Ramos (cell line): ENCODE measurements at regions not wholly inside any gene's neighbourhood (a gene's known extent, or its start where the extent isn't known, plus 50 kb on each side); places are given as distances from the start of the nearest gene placed in this dataset.

Experiments
- in situ Hi-C: fragments of 300-500 bp; cut with MboI; formaldehyde crosslinking; loops from one replicate; pipeline ENCODE4 v1.14.3; 2022; ENCODE audit warnings: low sequenced_read_pairs; ENCODE audit not compliant: unreplicated experiment

DNA sequence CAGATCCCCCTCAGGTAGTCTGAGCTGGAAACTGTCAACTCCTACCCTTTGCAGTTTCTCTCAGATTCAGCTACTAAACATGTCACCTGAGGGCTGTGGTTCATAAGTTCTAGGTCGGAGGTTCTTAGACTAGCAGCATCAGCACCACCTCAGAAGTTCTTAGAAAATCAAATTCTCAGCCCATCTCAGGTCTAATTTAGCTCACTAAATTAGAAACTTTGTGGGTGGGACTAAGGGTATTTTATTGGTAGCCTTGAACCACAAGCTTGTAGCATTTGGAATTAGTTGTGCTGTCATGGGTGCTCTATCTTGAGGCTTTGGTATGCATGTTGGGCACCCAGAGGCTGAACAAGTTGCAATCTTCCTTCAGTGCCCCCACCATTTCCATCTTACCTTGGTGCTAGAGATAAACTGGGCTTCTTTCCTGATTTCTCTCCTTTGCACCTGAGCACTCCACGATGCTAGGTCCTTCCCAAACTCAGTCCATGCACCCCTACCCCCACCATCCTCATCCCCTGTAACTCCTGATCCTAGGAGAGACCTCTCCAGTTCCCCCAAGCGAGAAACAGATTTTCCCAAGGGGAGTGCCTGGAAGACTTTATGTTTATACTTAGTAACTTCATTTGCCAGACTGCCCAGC is 54.2 kb downstream of the S1PR1 start:
- in situ Hi-C loops: no loop called here

DNA sequence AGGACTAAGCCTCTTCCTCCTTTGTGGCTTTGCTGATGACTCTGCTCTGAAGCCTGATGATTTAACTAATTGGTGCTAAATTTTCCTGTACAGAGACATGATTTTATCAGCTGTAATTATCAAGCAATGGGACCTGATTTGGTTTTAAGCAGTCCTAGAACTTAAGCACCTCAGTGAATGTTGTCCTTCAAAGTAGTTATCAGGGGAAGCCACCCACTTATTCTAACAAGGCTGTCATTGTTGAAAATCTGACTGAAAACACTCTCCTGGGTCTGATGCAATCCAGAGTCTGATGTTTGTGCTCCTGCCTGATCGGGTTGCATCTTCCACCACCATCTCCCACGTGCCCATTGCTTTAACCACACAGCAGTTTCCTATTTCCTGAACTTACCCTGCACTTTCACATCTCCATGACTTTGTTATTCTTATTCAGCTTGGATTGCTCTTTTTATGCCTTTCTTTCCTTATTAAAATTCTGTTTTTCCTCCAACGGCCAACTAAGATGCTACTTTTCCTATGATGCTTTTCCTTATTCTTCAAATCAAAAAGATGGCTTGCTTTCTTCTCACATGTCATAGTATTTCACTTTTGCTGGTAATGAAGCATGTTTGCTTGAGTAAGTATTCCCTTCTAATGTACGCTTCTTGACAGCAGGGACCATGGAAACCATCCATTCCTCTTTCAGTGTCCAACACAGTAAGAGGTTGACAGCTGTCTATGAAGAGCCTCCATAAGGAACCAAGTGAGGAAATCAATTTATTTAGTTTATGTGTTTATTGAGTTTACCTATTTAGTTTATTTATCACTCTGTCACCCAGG is 55.0 kb downstream of the S1PR1 start:
- in situ Hi-C loops: no loop called here

DNA sequence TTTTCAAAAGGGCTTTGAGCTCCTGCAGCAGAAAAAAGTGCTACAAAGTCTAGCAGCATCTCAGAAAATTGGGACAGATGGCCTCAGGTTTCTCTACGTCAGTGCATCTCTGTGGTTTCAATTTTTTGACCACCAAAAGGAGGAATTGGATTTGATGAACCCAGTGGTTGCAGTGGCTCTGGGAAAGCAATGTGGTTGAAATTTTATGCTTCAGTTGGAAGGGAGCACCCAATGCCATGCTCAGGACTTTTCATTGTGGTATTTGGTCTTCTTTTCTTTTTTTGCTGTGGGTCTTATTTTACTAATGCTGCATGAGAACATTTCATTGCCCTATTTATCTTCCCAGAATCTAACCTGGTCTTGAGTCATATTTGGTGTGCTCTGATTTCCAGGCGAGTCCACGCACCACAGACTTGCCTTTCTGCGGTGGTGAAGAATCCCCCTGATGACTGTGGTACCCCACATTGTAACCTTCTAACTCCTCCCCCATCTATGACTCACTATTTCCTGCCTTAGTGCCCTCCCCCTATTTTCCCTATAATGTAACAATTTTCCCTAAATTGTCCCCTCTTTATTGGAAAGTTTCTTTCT is 56.7 kb downstream of the S1PR1 start:
- in situ Hi-C loops: no loop called here

DNA sequence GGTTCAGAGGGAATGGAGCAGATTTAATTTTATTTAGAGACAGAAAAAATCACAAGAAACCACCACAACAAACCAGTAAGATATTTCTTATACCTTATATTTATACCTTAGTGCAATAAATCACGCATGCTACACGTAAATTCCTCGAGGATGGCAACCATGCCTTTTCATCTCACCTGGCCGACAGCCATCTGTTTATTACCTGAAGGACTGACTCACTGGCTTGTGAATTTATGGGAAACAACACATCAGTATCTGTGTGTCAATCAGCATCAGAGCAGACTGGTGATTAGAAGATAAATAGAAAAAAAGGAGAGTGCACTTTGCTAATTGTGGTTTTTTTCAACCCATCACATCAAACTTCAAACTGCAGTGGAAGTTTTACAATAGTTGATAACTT is 58.4 kb downstream of the S1PR1 start:
- in situ Hi-C loops: no loop called here

DNA sequence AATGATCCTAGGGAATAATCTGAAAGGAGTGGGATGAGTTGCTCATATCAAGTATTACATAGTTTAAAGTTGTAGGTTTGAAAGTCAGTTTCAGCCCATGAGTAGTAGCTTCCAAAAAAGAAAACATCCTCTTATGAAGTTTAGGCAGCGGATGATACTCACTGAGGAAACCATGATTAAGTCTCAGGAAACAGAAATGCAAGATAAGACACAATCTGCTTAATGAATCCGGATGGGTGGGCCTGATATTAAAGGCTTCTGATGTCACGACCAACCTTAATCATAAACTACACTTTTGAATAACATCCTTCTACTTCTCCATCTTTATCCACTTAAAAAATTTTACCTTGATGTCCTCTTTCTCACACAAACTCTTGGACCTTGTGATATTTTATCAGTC is 61.8 kb downstream of the S1PR1 start:
- in situ Hi-C loops: no loop called here

DNA sequence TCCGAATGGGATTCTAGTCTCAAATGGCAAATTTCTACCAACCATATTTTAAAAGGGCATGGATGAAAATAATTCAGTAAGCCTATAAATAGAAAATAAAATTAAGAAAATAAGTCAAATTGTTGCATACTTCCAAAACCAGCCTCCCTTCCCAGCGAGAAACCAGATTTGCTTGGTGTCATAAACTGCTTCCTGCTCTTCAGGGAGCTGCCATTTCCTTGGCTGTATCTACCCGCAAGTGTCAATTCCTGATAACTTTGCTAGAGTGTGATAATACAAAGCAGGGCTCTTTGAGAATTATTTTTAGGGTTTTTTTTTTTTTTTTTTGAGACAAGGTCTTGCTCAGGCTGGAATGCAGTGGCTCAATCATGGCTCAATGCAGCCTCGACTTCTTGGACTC is 62.3 kb downstream of the S1PR1 start:
- in situ Hi-C loops: no loop called here

DNA sequence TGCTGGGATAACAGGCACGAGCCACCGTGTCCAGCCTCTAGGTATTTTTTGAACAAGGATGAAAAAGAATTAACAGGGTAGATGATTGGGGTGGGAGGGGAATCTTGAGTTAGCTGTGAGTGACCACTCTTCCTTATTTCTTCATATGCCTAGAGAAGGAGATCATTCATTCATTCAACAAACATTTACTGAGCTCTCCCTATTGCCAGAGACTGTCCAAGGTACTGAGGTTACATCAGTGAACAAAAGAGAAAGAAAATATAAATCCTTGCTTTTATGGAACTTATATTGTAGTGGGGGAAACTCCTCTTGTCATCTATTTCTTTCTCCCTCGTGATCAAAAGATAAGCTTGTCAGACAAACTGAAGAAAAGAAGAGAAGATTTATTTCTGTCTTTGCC is 62.9 kb downstream of the S1PR1 start:
- in situ Hi-C loops: no loop called here

DNA sequence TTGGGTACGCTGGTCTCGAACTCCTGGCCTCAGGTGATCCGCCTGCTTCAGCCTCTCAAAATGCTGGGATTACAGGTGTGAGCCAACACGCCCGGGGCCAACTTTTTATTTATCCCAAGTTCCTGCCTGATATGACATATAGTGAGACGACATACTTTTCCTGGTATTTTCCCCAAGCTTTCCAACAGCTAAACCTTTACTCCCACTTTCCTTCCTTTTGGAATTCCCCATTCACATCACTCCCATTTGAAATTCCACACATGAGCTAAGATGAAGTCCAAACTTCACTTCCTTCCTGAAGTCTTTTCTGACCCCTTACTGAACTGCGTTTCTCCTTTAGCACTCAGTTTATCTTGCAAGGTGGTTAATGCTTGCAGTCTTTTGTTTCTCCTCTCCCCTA is 64.1 kb downstream of the S1PR1 start:
- in situ Hi-C loops: no loop called here

DNA sequence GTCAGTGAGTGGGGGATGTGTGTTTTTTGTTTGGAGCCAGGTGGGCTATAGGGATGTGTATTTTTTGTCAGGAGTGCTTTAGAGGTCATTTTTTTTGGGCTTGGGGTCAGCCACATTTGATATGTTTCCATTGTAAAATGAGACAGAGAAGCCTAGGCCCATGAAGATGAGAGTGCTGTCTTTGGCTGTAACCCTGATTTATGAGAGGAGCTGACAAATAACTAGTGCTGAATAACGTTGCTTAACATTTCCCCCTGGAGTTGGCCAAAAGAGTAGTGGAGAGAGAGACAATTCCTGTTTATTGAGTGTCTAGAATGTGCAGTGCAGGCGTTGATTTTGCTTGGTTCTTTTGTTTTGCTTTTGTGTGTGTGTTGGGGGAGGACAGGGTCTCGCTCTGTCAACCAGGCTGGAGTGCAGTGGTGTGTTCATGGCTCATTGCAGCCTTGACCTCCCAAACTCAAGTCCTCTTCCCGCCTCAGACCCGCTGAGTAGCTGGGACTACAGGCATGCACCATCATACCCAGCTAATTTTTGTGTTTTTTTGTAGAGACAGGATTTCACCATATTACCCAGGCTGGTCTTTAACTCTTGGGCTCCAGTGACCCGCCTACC is 64.7 kb downstream of the S1PR1 start:
- in situ Hi-C loops: no loop called here

DNA sequence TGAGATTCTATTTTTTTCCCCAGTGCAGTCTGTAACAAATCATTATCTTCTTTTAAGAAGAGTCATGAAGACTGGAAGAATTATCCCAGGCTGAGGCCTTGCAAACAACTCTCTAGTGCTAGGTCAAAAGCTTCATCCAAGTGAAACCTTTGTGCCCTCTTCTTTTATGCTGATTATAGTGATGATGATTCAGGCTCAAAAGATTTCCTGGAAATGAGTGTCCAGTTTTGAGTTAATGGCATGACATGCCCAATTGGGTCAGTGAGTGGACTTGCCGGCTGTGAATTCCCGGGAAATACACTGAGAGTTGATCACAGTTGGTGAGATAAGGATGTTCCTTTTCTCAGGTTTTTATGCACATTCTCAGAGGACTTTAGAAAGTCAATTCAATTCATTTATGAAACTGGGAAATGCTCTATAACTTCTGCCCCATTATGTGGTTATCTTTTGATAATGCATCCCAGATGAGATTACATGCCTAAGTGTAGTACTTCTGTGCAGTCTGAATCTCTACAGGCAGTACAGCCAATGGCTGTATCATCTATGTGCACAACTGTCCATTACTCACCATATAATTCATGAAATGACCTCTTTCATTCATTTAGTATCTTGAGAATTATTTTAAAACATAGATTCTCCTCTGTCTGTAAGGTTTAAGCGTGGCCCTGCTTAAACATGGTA is 66.2 kb downstream of the S1PR1 start:
- in situ Hi-C loops: no loop called here

DNA sequence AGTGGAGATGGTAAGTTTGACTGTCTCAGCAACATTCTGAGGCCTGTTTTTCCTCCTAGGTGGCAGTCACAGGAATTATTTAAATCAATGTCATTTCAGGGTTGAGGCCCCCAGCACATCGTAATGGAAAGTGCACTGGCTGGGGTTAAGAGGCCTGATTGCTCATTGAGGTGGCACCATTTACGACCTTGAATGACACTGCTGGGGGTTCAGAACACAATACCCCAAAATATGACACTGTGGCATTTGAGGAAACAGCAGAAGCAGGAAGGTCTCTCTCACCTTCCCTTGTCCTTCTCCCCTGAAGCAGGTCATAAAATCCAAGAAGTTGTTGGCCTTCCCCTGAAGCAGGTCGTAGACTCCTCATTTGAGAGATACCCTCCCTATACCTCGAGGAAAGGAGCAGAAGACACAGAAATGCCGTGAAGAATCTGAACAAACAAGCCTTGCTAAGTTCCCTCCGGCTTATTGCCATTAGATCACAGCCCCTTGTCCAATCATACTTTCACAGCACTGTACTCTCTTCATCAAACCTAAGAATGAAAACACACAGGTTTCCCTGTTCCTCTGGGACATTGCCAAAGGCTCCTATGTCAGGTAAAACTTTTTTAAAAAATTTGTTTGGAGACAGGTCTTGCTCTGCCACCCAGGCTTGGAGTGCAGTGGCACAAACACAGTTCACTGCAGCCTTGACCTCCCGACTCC is 71.3 kb downstream of the S1PR1 start:
- in situ Hi-C loops: no loop called here

DNA sequence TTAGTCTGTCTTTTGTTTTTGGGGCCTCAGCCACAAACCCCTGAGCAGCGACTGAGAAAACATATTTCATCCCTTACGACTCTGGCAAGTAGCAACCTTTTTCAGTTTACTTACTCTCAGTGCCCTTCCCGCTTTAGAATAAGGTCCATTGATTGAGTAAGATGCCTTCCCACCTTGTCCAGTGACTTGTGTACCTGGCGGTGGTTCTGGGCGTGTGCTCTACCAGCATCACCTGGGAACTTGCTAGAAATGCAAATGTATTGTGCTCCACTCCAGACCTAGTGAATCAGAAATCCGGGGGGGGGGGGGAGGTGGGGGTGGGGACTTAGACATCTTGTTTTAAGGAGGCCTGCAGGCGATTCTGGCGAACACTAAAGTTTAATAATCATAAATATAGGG is 72.1 kb downstream of the S1PR1 start:
- in situ Hi-C loops: no loop called here

DNA sequence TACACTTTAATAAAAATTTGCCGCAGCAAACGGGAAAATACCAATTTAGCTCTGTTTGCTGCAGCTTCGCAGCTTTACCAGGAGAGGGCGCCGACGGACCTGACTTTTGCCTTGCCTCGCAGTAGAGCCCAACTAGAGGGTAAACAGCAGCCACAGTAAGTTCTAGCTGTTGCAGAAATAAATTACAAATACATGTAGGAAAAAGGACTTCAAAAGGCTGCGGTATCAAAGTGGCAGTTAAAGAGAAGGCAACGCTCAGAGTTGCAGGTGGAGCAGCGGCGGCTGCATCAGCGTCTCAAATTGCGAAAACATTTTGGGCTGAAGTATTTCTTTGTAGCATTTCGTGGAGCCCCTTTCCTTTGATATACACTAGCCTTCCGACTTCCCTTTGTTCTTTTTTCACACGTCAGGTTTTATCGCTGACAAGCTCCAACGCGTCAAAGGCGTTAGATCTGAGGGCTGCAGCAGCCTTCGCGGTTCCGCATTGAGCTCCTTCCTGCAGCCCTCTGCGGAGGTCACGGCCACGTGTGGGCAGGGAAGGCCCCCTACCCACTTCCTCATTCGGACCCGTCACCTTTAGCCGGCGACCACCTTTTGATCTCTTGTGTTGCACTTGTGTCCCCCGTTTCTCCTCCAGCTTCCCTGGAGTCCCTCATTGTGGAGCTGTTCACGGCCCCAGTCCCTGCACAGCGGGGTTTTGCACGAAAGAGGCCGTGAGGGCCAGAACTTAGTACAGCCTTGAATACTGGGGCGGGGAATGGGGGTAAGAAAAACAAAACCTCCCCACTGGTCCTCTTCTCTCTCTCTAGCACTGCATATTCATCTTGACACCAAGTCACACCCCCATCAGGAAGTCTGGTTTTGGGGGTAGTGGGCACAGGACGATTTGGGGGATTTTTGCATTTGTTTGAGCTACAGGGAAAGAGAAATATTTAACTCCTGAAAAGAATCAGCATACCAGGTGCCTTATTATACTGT is 72.8 kb downstream of the S1PR1 start:
- in situ Hi-C loops: loop anchor here (10.0 kb wide), 1 partner anchor 125 kb away; no protein-coding TSS in a partner anchor

DNA sequence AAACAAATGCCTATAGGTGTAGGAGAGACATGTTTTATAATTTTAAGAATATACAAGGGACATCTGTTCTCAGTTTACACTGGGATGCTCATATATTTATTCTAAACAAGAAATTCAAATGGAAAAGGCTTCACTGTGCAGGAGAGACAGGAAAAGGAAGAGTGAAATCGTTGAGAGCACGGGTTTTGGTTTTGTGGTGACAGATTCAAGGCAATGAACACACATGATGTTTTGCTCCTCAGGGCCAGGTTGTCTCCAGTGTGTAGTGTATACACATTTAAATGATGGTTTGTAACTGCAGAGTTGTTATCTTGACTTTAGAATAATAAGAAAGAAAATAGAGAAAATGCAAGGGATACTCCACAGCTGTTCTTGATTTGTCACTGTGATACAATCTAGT is 73.7 kb downstream of the S1PR1 start:
- in situ Hi-C loops: loop anchor here (10.0 kb wide), 1 partner anchor 124 kb away; no protein-coding TSS in a partner anchor

DNA sequence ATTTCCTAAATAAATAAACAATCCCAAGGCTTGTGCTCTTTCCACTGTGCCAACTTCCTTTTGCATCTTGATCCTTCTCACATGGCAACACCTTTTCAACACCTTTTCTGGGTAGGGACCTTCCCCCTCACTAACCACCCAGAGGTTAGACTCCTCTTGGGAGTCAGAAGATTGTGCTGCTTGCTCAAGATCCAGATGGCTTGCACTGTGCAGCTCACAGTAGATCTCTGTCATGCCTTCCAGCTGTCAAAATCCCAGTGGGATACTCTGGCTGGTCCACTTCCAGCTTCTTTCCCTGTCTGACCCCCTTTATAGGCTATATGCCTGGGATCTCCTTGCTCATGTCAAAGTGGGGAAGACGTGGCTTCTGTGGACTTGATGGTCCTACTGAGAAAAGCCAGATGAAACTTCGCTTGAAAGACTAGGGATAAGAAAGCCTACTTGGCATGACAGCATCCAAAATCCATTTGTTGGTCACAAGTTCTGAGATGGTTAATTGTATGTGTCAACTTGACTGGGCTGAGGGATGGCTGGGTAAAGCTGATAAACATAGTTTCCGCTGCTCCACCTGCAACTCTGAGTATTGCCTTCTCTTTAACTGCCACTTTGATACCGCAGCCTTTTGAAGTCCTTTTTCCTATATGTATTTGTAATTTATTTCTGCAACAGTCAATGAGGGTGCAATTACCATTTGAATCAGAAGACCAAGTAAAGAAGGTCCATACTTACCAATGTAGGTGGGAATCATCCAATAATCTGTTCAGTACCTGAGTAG is 74.5 kb downstream of the S1PR1 start:
- in situ Hi-C loops: loop anchor here (10.0 kb wide), 1 partner anchor 123 kb away; no protein-coding TSS in a partner anchor

DNA sequence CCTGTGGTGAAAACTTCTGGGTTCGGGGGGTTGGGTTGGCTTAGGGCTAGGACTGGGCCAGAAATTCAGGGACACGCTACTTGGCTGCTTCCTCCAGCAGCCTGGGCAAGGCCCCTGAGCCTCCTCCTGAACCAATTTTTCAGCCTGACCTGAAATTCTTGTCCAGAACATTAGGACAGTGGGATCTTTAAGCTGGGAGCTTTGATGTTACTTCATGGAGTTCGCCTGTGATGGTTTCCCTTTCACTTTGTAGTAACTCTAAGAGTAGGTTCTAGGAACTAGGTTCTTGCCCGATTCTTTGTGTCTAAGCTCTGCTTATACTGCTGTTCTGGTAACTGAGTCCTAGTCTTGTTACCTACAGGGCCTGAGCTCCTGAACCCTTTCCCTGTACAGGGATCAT is 75.3 kb downstream of the S1PR1 start:
- in situ Hi-C loops: loop anchor here (10.0 kb wide), 1 partner anchor 123 kb away; no protein-coding TSS in a partner anchor

DNA sequence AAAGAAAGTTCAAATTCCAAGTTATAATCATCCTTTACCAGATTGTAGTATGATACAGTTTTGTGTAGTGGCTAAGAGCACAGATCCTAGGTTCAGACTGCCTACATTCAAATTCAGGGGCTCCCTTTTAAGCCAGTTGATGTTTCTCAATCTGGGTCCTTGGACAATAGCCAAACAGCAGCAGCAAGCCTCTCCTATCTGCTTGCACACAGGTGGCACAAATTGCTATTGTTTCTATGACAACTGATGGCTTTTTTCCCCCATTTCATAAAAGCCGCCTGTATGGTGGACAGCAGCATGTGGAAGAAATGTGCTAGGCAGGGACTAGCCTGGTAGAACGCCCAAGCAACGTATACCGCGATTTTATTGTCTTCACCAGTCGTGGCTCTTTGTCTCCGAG is 76.5 kb downstream of the S1PR1 start:
- in situ Hi-C loops: loop anchor here (10.0 kb wide), 1 partner anchor 121 kb away; no protein-coding TSS in a partner anchor

DNA sequence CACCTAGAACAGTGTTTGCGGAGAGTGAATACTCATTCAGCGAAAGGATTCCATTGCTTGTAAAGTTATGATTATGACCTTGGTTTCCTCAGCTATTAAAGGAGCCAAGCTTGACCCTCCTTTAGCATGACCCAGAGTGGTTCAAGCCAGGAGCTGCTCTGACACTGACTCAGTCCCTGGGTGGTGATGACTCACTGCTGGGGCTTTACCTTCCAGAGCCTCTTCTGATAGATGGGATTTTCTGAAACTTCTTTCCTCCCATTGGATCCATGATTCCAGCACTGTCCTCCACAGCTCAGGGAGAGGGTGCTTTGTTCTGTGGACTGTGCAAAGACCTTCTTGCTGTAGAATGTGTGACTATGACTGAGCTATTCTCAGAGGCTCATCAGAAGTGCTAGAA is 77.4 kb downstream of the S1PR1 start:
- in situ Hi-C loops: loop anchor here (10.0 kb wide), 1 partner anchor 121 kb away; no protein-coding TSS in a partner anchor
